Panc1 (cell line): ENCODE measurements at regions not wholly inside any gene's neighbourhood (a gene's known extent, or its start where the extent isn't known, plus 50 kb on each side); places are given as distances from the start of the nearest gene placed in this dataset.

Source experiments
- ATAC-seq: fragments of 200-7000 bp; cut with Tn5 transposase; 2 replicates; pipeline ENCODE4 v1.9.1; 2020; ENCODE audit warnings: mild to moderate bottlenecking, moderate library complexity
- BruUV-seq: library from RNA; stranded (reverse); fragments of 400-500 nt; replicated peaks from 2 replicates; lab custom pipeline; 2021; lab: Mats Ljungman, UMichigan
- CTCF ChIA-PET: fragments of 300-600 bp; sonication (Branson Sonifier 250); formaldehyde crosslinking; loops from one replicate; lab custom pipeline; 2022; ENCODE audit warnings: antibody characterized with exemption; lab: Charles Lee
- POLR2A ChIA-PET: fragments of 300-600 bp; sonication (Branson Sonifier 250); formaldehyde crosslinking; loops from one replicate; lab custom pipeline; 2022; ENCODE audit warnings: antibody characterized with exemption; lab: Charles Lee
- DNase-seq: peaks from one replicate; pipeline ENCODE4 v3.0.0-alpha.2; 2010; ENCODE audit warnings: low read depth, low spot score
- H3K27ac ChIP-seq: 2 replicates; pipeline ENCODE4 v1.5.1; 2011; ENCODE audit warnings: mild to moderate bottlenecking, low read length, inconsistent platforms
- H3K27me3 ChIP-seq: fragments of 200-500 bp; sonication (Bioruptor generic); 2 replicates; pipeline ENCODE4 v1.6.0; 2014; ENCODE audit warnings: low read length, inconsistent platforms; ENCODE audit not compliant: control insufficient read depth, insufficient read depth
- H3K36me3 ChIP-seq: fragments of 200-500 bp; sonication (Bioruptor generic); 2 replicates; pipeline ENCODE4 v1.5.1; 2014; ENCODE audit warnings: inconsistent platforms, mild to moderate bottlenecking, low read length, moderate library complexity; ENCODE audit not compliant: control insufficient read depth, insufficient read depth
- H3K4me1 ChIP-seq: 2 replicates; pipeline ENCODE4 v1.5.1; 2011; ENCODE audit warnings: inconsistent platforms, mild to moderate bottlenecking, low read length, moderate library complexity; ENCODE audit not compliant: control insufficient read depth, insufficient read depth
- H3K4me3 ChIP-seq, 2 experiments: 2 replicates each; pipeline ENCODE4 v1.5.1; 2011 to 2012; ENCODE audit warnings: low read depth in 2 of 2, low read length in 2 of 2, mild to moderate bottlenecking in 2 of 2, inconsistent platforms in 1 of 2, moderate library complexity in 1 of 2
- H3K9me3 ChIP-seq: fragments of 200-500 bp; sonication (Bioruptor generic); 2 replicates; pipeline ENCODE4 v1.5.1; 2014; ENCODE audit warnings: low read depth, mild to moderate bottlenecking, inconsistent platforms, low read length, moderate library complexity; ENCODE audit not compliant: control insufficient read depth, insufficient read depth
- CTCF ChIP-seq: fragments of 450-650 bp; IDR thresholded peaks from 2 replicates; pipeline ENCODE4 v1.5.1; 2017; ENCODE audit warnings: mild to moderate bottlenecking
- POLR2AphosphoS5 ChIP-seq: IDR thresholded peaks from 2 replicates; pipeline ENCODE4 v1.6.1; 2012; ENCODE audit warnings: mild to moderate bottlenecking, low read depth, low read length, moderate library complexity
- REST ChIP-seq, 2 experiments: IDR thresholded peaks; 2 replicates each; pipeline ENCODE4 v1.6.1; 2011 to 2012; ENCODE audit warnings: low read depth in 2 of 2, control low read depth in 1 of 2, low read length in 1 of 2, mild to moderate bottlenecking in 1 of 2, moderate library complexity in 1 of 2; ENCODE audit not compliant: insufficient read depth in 1 of 2
- SIN3A ChIP-seq: IDR thresholded peaks from 2 replicates; pipeline ENCODE4 v1.6.1; 2012; ENCODE audit warnings: low read depth, mild to moderate bottlenecking, low read length, moderate library complexity, borderline replicate concordance; ENCODE audit not compliant: insufficient read depth
- TCF7L2 ChIP-seq: IDR thresholded peaks from 2 replicates; pipeline ENCODE4 v1.6.1; 2011; ENCODE audit warnings: mild to moderate bottlenecking, low read depth, low read length, inconsistent platforms
- in situ Hi-C: cut with HindIII; loops from 2 replicates; pipeline ENCODE4 v1.10.0; 2016; ENCODE audit warnings: low sequenced_read_pairs, low pct_unique_long_range_greater_than_20kb
- intact Hi-C: fragments of 100-400 bp; cut with micrococcal nuclease; formaldehyde crosslinking; loops from one replicate; pipeline ENCODE4 v1.10.0; 2022; ENCODE audit not compliant: unreplicated experiment

GRCh38 chr18:65567372-65567771, 183.4 kb upstream of the CDH7 start:
- ChIA-PET CTCF (interaction anchor here (0.6 kb wide), 1 partner anchor 15 kb away, joined by 3 read pairs; no protein-coding TSS in a partner anchor), POLR2A (no interaction called here)
- Histone ChIP-seq H3K9me3 (no peaks in the 10 kb centered on the region), H3K36me3 (no peaks in the 10 kb centered on the region), H3K27ac (no peak overlapping the region), H3K4me1 (no peaks in the 10 kb centered on the region), H3K27me3 (no peaks in the 10 kb centered on the region), H3K4me3 (no peak overlapping the region)
- no peak for ATAC-seq
- no TSS peak for BruUV-seq
- TF ChIP-seq SIN3A (no peak), CTCF (peak; percentile 29; the same call in 1 of the 2 replicates)
- DNase-seq = no peak
- in situ Hi-C loops (no loop called here), intact Hi-C loops (no loop called here)

GRCh38 chr18:65548316-65548715, 202.5 kb upstream of the CDH7 start:
- ATAC-seq (no peak), DNase-seq (no peak)
- ChIA-PET CTCF (no interaction called here), POLR2A (no interaction called here)
- H3K27ac ChIP-seq = no peak overlapping the region
- no peaks in the 10 kb centered on the region for H3K4me1 ChIP-seq
- no TSS peak for BruUV-seq
- TF ChIP-seq SIN3A = no peak
- no peak for TF ChIP-seq REST (IDR thresholded peaks at IDR 0.05; ENCODE audit: insufficient read depth in 1 of 2, low read depth in 2 of 2, low read length in 1 of 2)
- no peak for TF ChIP-seq POLR2AphosphoS5
- no peak for TF ChIP-seq CTCF
- TF ChIP-seq TCF7L2 = no peak
- no peak overlapping the region for H3K4me3 ChIP-seq
- intact Hi-C loops (no loop called here), in situ Hi-C loops (no loop called here)
- H3K9me3 ChIP-seq = no peaks in the 10 kb centered on the region
- no peaks in the 10 kb centered on the region for H3K36me3 ChIP-seq
- H3K27me3 ChIP-seq = no peaks in the 10 kb centered on the region

GRCh38 chr18:65547046-65547445, 203.8 kb upstream of the CDH7 start:
- H3K9me3 ChIP-seq = no peaks in the 10 kb centered on the region
- in situ Hi-C loops (no loop called here), intact Hi-C loops (no loop called here)
- no peaks in the 10 kb centered on the region for H3K36me3 ChIP-seq
- POLR2A ChIA-PET = no interaction called here
- TF ChIP-seq SIN3A (no peak), TCF7L2 (no peak), CTCF (no peak)
- DNase-seq (no peak), ATAC-seq (no peak)
- no peaks in the 10 kb centered on the region for H3K4me1 ChIP-seq
- no TSS peak for BruUV-seq
- CTCF ChIA-PET = no interaction called here
- H3K4me3 ChIP-seq = no peak overlapping the region
- H3K27me3 ChIP-seq = no peaks in the 10 kb centered on the region
- H3K27ac ChIP-seq = no peak overlapping the region
